GDM1 (cell line): ENCODE measurements at regions not wholly inside any gene's neighbourhood (a gene's known extent, or its start where the extent isn't known, plus 50 kb on each side); places are given as distances from the start of the nearest gene placed in this dataset.
"Not testable (repeated sequence)": the region's sequence is repeated elsewhere in the genome, so short reads cannot be mapped to it uniquely, and the experiment has no call there.

Experiments
- DNase-seq: peaks from one replicate; lab custom pipeline; 2025; lab: John Stamatoyannopoulos, UW

GRCh38 chr10:29828440-29828894 lies 193.7 kb upstream of the SVIL start:
- DNase-seq: no peak

- no peak for DNase-seq
These were observed 192.7 kb upstream of the SVIL start for GRCh38 chr10:29827512-29827911.

DNA sequence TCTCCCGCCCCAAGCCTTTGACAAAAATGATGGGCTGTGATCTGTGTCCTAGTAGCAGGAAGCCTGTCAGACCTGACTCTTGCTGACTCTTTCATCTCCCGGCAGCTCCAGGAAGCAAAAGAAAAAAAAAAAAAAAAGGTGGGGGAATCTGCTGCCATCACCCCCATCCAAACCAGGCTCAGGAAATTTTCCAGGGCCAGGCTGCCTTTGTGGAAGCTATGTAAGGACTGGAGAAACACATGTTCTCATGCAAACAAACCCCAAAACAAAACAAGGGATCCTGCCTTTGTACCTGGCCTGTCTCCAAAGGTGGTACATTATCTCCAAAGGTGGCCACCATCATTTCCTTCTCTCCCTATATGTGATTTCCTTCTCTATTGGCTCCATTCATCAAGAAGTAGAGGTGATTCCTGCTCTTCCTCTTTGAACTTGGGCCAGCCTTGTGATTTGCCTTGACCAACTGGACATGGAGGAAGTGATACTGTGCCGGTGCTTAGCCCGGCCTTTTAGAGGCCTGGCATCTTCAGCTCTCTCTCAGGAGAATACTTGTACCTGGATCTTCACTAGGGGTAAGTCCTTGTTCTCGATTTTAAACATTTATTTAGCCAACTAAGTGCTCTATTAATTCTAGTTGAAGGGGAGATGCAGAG lies 192.2 kb upstream of the SVIL start:
- DNase-seq: no peak

GRCh38 chr10:29826221-29826620 lies 191.4 kb upstream of the SVIL start:
- DNase-seq: no peak

DNA sequence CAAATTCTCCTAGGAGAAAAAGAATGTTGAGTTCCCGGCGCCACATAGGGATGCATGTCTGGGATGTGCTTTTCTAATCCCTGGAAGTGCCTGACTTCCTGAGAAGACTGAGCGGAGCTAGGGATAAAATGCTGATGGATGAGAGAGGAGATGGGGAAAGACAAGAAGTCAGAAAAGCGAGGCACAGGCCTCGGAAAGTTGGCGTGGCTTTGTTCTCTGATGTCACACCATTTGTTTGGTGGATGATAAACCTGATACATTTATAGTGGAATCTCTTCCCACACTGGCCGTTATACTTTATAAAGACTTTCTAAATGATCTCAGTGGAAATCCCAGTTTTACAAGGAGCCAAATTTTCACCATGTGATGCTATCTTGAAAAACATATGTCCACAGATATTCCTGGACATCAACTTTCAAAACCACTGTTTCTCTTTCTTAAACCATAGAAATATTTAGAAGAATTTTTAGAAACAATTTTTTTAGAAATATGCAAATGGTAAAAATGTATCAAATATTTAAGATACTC lies 188.8 kb upstream of the SVIL start:
- no peak for DNase-seq

- DNase-seq: no peak
These were observed 186.2 kb upstream of the SVIL start for GRCh38 chr10:29820890-29821461.

- DNase-seq: no peak
These were observed 182.2 kb upstream of the SVIL start for GRCh38 chr10:29816801-29817558.

DNA sequence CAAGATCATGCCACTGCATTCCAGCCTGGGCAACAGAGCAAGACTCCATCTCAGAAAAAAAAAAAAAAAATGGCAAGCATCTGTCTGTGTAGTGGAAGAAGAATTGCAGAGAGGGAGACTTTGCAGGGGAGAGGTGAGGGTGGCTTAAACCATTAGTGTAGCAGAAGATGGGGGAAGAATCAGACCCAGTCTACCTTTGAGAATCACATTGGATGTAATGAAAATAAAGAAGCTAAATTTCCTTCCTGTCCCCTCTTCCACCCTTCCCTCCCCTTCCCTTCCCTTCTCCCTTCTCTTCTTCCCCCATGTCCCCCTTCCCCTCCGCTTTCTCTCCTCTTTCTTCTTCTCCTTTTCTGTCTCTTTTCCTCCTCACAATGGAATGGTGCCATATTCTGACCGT lies 180.8 kb upstream of the SVIL start:
- no peak for DNase-seq

GRCh38 chr10:29811751-29812427 lies 177.1 kb upstream of the SVIL start:
- DNase-seq: peak; percentile 18

DNA sequence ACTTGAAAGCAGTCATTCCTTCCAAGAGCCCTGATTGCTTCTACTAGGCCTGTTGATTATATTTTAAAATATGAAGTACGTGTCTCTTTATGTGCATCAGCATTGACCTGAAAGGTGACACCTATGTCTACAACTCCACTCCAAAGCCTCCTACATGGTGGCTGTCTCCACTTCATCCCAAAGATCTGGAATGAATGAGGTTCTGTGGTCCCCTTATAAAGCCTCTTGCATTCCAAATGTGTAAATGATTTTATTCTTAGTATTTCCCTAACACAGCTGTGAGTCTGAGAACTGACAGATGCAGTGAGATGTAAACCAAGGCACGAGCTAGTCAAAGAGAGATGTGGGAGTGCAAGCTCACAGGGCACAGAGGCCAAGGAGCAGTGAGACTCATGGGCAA lies 176.0 kb upstream of the SVIL start:
- DNase-seq: no peak

- not testable (repeated sequence) for DNase-seq
These were observed 175.5 kb upstream of the SVIL start for GRCh38 chr10:29810231-29810630.

DNA sequence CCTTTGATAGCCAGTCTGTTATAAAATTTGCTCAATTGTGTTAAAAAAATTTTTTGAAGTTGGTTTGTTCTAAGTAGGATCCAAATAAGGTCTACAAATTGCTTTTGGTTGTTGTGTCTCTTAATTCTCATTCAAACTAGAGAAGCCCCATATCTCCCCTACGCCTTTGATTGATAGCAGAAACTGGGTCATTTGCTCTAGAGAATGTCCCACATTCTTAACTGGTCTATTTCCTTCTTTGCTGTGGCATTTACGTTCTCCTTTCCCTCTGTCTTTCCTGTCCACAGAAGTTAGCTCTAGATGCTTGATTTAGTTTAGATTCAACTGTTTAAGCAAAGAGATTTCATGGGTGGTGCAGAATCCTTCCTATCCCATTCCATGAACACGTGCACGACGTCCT lies 174.6 kb upstream of the SVIL start:
- no peak for DNase-seq

- no peak for DNase-seq
These were observed 172.5 kb upstream of the SVIL start for GRCh38 chr10:29807163-29807806.

GRCh38 chr10:29806350-29806788 lies 171.6 kb upstream of the SVIL start:
- DNase-seq: no peak

- no peak for DNase-seq
These were observed 170.5 kb upstream of the SVIL start for GRCh38 chr10:29805134-29805723.

GRCh38 chr10:29804025-29804852 lies 169.5 kb upstream of the SVIL start:
- DNase-seq: no peak

DNA sequence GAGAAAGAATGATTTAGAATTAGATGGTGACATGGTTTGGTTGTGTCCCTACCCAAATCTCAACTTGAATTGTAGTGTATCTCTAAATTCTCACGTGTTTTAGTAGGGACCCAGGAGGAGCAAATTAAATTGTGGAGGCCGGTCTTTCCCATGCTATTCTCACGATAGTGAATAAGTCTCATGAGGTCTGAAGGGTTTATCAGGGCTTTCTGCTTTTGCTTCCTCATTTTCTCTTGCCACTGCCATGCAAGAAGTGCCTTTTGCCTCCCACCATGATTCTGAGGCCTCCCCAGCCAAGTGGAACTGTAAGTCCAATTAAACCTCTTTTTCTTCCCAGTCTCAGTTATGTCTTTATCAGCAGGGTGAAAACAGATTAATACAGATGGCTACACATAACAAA lies 167.4 kb upstream of the SVIL start:
- DNase-seq: no peak

GRCh38 chr10:29798921-29799690 lies 164.3 kb upstream of the SVIL start:
- DNase-seq: no peak

GRCh38 chr10:29797616-29798015 lies 162.8 kb upstream of the SVIL start:
- no peak for DNase-seq

- DNase-seq: no peak
These were observed 161.1 kb upstream of the SVIL start for GRCh38 chr10:29795850-29796249.
